H9 (cell line): ENCODE measurements at regions not wholly inside any gene's neighbourhood (a gene's known extent, or its start where the extent isn't known, plus 50 kb on each side); places are given as distances from the start of the nearest gene placed in this dataset.

Experiments used
- DNase-seq: peaks from one replicate; pipeline ENCODE4 v3.0.0-alpha.2; 2017
- H2AFZ ChIP-seq: one replicate; pipeline ENCODE4 v1.6.1; 2013; ENCODE audit warnings: mild to moderate bottlenecking, low read length, control low read depth, moderate library complexity
- H2AK5ac ChIP-seq: 2 replicates; pipeline ENCODE4 v1.6.1; 2013; ENCODE audit warnings: low read length, control low read depth, mixed read lengths; ENCODE audit not compliant: insufficient read length
- H2BK120ac ChIP-seq: one replicate; pipeline ENCODE4 v1.6.1; 2013; ENCODE audit warnings: low read depth, mild to moderate bottlenecking, low read length, control low read depth, inconsistent platforms; ENCODE audit not compliant: poor library complexity, severe bottlenecking
- H2BK12ac ChIP-seq: 2 replicates; pipeline ENCODE4 v1.6.1; 2013; ENCODE audit warnings: low read length, control low read depth, mixed read lengths, low read depth; ENCODE audit not compliant: insufficient read length
- H2BK15ac ChIP-seq: 2 replicates; pipeline ENCODE4 v1.6.1; 2013; ENCODE audit warnings: low read depth, low read length, control low read depth
- H2BK20ac ChIP-seq: one replicate; pipeline ENCODE4 v1.6.1; 2013; ENCODE audit warnings: low read depth, mild to moderate bottlenecking, low read length, control low read depth, inconsistent platforms; ENCODE audit not compliant: poor library complexity, severe bottlenecking
- H2BK5ac ChIP-seq: 2 replicates; pipeline ENCODE4 v1.6.1; 2013; ENCODE audit warnings: low read length, control low read depth, mixed read lengths; ENCODE audit not compliant: insufficient read length
- H3K14ac ChIP-seq: 2 replicates; pipeline ENCODE4 v1.6.1; 2013; ENCODE audit warnings: low read length, control low read depth; ENCODE audit not compliant: insufficient read depth
- H3K18ac ChIP-seq: 2 replicates; pipeline ENCODE4 v1.6.1; 2013; ENCODE audit warnings: low read depth, mild to moderate bottlenecking, mixed read lengths, low read length, control low read depth; ENCODE audit not compliant: insufficient read length
- H3K23ac ChIP-seq: 2 replicates; pipeline ENCODE4 v1.6.1; 2013; ENCODE audit warnings: low read length, control low read depth, mixed read lengths, low read depth; ENCODE audit not compliant: insufficient read length
- H3K23me2 ChIP-seq: 2 replicates; pipeline ENCODE4 v1.6.1; 2013; ENCODE audit warnings: low read depth, mild to moderate bottlenecking, mixed read lengths, low read length, control low read depth; ENCODE audit not compliant: insufficient read length, poor library complexity, severe bottlenecking
- H3K27ac ChIP-seq: 2 replicates; pipeline ENCODE4 v1.5.1; 2013; ENCODE audit warnings: low read length, control low read depth, mixed read lengths, low read depth; ENCODE audit not compliant: insufficient read length
- H3K27me3 ChIP-seq: 2 replicates; pipeline ENCODE4 v1.6.1; 2013; ENCODE audit warnings: low read length, control low read depth, inconsistent platforms; ENCODE audit not compliant: insufficient read depth
- H3K4ac ChIP-seq: 2 replicates; pipeline ENCODE4 v1.6.1; 2013; ENCODE audit warnings: low read depth, mild to moderate bottlenecking, control low read depth, inconsistent platforms, low read length, moderate library complexity
- H3K4me1 ChIP-seq: 2 replicates; pipeline ENCODE4 v1.6.1; 2013; ENCODE audit warnings: low read length, control low read depth, inconsistent platforms; ENCODE audit not compliant: insufficient read depth
- H3K4me2 ChIP-seq: 2 replicates; pipeline ENCODE4 v1.6.1; 2013; ENCODE audit warnings: low read length, control low read depth, mixed read lengths; ENCODE audit not compliant: insufficient read length, insufficient read depth
- H3K56ac ChIP-seq: 2 replicates; pipeline ENCODE4 v1.6.1; 2013; ENCODE audit warnings: low read depth, mild to moderate bottlenecking, mixed read lengths, low read length, control low read depth; ENCODE audit not compliant: insufficient read length
- H3K79me1 ChIP-seq: 2 replicates; pipeline ENCODE4 v1.6.1; 2013; ENCODE audit warnings: low read depth, mild to moderate bottlenecking, moderate library complexity, low read length, control low read depth, inconsistent platforms; ENCODE audit not compliant: insufficient read depth, poor library complexity, severe bottlenecking
- H3K79me2 ChIP-seq: 2 replicates; pipeline ENCODE4 v1.6.1; 2013; ENCODE audit warnings: low read length, control low read depth, inconsistent platforms; ENCODE audit not compliant: insufficient read depth
- H3K9ac ChIP-seq: 2 replicates; pipeline ENCODE4 v1.6.1; 2013; ENCODE audit warnings: low read length, control low read depth, mixed read lengths; ENCODE audit not compliant: insufficient read length; ENCODE audit errors: extremely low read depth
- H3K9me3 ChIP-seq: one replicate; pipeline ENCODE4 v1.6.1; 2013; ENCODE audit warnings: low read depth, low read length, inconsistent platforms; ENCODE audit not compliant: control insufficient read depth
- H3T11ph ChIP-seq: one replicate; pipeline ENCODE4 v1.6.1; 2013; ENCODE audit warnings: mild to moderate bottlenecking, low read length, control low read depth, inconsistent platforms
- H4K20me1 ChIP-seq: one replicate; pipeline ENCODE4 v1.6.1; 2013; ENCODE audit not compliant: control insufficient read depth, insufficient read length, insufficient read depth
- H4K5ac ChIP-seq: 2 replicates; pipeline ENCODE4 v1.6.1; 2013; ENCODE audit warnings: low read depth, mild to moderate bottlenecking, mixed read lengths, low read length, control low read depth; ENCODE audit not compliant: insufficient read length
- H4K8ac ChIP-seq: replicated peaks from 2 replicates; pipeline ENCODE4 v1.6.1; 2013; ENCODE audit warnings: low read length, control low read depth, mixed read lengths, low read depth; ENCODE audit not compliant: insufficient read length
- H4K91ac ChIP-seq: 2 replicates; pipeline ENCODE4 v1.6.1; 2013; ENCODE audit warnings: low read depth, mild to moderate bottlenecking, moderate library complexity, mixed read lengths, low read length, control low read depth; ENCODE audit not compliant: insufficient read length
- H3K27ac Mint-ChIP-seq, 3 experiments: 2 replicates in 2 of 3; 3 replicates in 1 of 3; pipeline ENCODE4 v1.8.0; 2020 to 2021; ENCODE audit warnings: mixed read lengths in 3 of 3, mild to moderate bottlenecking in 1 of 3, moderate library complexity in 1 of 3
- H3K27me3 Mint-ChIP-seq: 2 replicates; pipeline ENCODE4 v1.8.0; 2021; ENCODE audit warnings: low read depth, mild to moderate bottlenecking, moderate library complexity, mixed read lengths
- H3K36me3 Mint-ChIP-seq, 3 experiments: 2 replicates in 2 of 3; 3 replicates in 1 of 3; pipeline ENCODE4 v1.8.0; 2020 to 2021; ENCODE audit warnings: low read depth in 3 of 3, mixed read lengths in 3 of 3; ENCODE audit not compliant: insufficient read depth in 1 of 3
- H3K4me1 Mint-ChIP-seq, 2 experiments: 2 replicates each; pipeline ENCODE4 v1.8.0; 2020; ENCODE audit warnings: mixed read lengths in 2 of 2
- H3K4me3 Mint-ChIP-seq, 2 experiments: 2 replicates in 1 of 2; 3 replicates in 1 of 2; pipeline ENCODE4 v1.8.0; 2020 to 2021; ENCODE audit warnings: mild to moderate bottlenecking in 2 of 2, mixed read lengths in 2 of 2, moderate library complexity in 1 of 2
- H3K9me3 Mint-ChIP-seq, 2 experiments: 2 replicates in 1 of 2; 3 replicates in 1 of 2; pipeline ENCODE4 v1.8.0; 2020; ENCODE audit warnings: mild to moderate bottlenecking in 2 of 2, mixed read lengths in 2 of 2, moderate library complexity in 1 of 2
- WGBS: extraction: QIAGEN DNeasy Blood & Tissue Kit; methylation state at CpG from one replicate; pipeline ENCODE4 v1.1.7; 2013; ENCODE audit warnings: missing lambda C conversion rate, low lambda C conversion rate, mixed read lengths; ENCODE audit not compliant: insufficient read length; ENCODE audit errors: extremely low coverage; 5-methylcytosine and 5-hydroxymethylcytosine counted together
- TF ChIP-seq, protein P1 (sequence below): fragments of 200-600 bp; sonication (generic); conservative IDR thresholded peaks from 3 replicates; pipeline ENCODE4 v1.8.0; 2021; ENCODE audit warnings: antibody characterized with exemption, mild to moderate bottlenecking

DNA sequence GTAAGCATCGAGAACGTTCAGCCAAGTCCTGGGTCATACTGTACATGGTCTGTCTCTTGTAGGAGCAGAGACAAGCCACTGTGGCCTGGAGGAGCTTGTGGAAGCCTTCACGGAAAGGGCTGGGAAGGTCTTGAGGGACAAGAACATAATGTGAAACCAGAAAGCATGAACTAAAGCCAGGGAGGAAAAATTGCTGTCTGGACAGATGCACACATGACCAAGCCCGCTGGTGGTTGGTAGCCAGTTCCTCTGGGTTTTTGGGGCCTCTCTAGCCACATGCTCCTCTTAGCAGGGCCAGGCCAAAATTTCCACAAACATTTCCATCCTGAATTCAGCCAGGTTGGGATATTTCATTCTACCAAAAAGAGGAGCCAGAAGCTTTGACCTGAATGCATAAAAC, 196.2 kb upstream of the SIX2 start:
- Histone ChIP-seq H3K23ac (no peak overlapping the region), H3K23me2 (no peaks in the 10 kb centered on the region), H3K4me2 (no peak overlapping the region), H3K27ac (no peak overlapping the region), H2BK20ac (no peak overlapping the region), H4K8ac (no peak overlapping the region), H2BK12ac (no peak overlapping the region), H3K14ac (no peak overlapping the region), H3K79me1 (no peaks in the 10 kb centered on the region), H2BK15ac (no peak overlapping the region), H4K5ac (no peak overlapping the region), H4K20me1 (no peaks in the 10 kb centered on the region), H2AK5ac (no peak overlapping the region), H2BK5ac (no peak overlapping the region), H3K4me1 (no peaks in the 10 kb centered on the region), H3K79me2 (no peaks in the 10 kb centered on the region), H2BK120ac (no peak overlapping the region), H3K9ac (no peak overlapping the region), H3K27me3 (no peaks in the 10 kb centered on the region), H3K56ac (no peak overlapping the region), H2AFZ (no peak overlapping the region), H3K18ac (no peak overlapping the region), H3T11ph (no peak overlapping the region), H3K4ac (no peak overlapping the region), H3K9me3 (no peaks in the 10 kb centered on the region), H4K91ac (no peak overlapping the region)
- H3K9me3 Mint-ChIP-seq: peaks cover 0 to 3% of the 10 kb centered on the region in 2 experiments; a peak in 2 of 5 replicates
- H3K4me1 Mint-ChIP-seq: no peaks in the 10 kb centered on the region
- H3K36me3 Mint-ChIP-seq: no peaks in the 10 kb centered on the region
- TF ChIP-seq, protein P1, sequence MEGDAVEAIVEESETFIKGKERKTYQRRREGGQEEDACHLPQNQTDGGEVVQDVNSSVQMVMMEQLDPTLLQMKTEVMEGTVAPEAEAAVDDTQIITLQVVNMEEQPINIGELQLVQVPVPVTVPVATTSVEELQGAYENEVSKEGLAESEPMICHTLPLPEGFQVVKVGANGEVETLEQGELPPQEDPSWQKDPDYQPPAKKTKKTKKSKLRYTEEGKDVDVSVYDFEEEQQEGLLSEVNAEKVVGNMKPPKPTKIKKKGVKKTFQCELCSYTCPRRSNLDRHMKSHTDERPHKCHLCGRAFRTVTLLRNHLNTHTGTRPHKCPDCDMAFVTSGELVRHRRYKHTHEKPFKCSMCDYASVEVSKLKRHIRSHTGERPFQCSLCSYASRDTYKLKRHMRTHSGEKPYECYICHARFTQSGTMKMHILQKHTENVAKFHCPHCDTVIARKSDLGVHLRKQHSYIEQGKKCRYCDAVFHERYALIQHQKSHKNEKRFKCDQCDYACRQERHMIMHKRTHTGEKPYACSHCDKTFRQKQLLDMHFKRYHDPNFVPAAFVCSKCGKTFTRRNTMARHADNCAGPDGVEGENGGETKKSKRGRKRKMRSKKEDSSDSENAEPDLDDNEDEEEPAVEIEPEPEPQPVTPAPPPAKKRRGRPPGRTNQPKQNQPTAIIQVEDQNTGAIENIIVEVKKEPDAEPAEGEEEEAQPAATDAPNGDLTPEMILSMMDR: no peak
- no peak overlapping the region for H3K27ac Mint-ChIP-seq
- no peaks in the 10 kb centered on the region for H3K27me3 Mint-ChIP-seq
- WGBS: no CpG with 5 or more reads among the region's 4 CpGs
- no peak overlapping the region for H3K4me3 Mint-ChIP-seq
- DNase-seq: no peak
